Activated T-cell treated with anti-CD3 and anti-CD28 coated beads for 24 hours (primary cell): ENCODE measurements at regions not wholly inside any gene's neighbourhood (a gene's known extent, or its start where the extent isn't known, plus 50 kb on each side); places are given as distances from the start of the nearest gene placed in this dataset.

Experiments
- DNase-seq: peaks from one replicate; pipeline ENCODE4 v3.0.0-alpha.2; 2020; ENCODE audit warnings: low read depth

DNA sequence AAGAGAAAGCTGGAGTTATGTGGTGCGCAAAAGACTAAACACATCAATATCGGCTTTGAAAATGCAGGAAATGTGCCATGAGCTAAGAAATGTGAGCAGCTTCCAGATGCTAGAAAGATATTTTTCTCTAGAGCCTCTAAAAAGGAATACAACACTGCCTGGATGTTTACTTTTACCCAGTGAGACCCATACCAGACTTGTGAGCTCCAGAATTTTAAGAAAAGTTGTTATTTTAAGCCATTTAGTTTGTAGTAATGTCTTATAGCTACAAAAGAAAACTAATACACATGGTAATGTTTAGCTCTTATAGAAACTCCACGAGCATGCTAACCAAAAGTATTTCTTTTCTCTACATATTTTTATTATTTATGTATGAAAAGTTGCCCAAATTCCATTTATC lies 1389.4 kb downstream of the C4orf33 start:
- no peak for DNase-seq

DNA sequence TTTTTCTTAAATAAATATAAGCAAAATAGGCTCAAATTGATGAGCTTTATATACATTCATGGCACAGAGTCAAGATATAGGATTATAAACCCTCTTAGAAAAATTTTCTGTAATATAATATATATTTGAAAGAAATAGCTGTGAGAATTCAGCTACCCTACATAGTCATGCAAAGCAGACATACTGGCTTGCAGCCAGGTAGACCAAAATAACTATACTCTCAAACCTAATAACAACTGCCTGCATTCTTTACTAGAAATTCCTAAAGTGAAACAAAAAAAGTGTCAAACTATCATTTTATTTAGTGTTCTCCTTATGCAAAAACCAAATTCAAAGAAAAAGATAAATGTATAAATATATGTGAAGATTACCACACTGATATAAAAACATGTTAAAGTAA lies 1390.2 kb downstream of the C4orf33 start:
- DNase-seq = no peak

DNA sequence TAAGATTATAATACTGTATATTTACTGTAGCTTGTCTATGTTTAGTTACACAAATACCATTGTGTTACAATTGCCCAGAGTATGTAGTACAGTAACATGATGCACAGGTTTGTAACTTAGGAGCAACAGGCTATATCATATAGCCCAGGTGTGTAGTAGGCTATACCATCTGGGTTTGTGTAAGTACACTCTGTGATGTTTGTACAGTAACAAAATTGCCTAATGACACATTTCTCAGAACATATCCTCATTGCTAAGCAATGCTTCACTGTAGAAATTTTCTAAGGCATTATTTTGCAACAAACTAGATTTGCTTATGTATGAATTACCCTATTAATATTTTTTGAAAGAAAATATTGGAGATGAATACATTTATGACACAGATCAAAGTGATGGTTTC lies 1390.9 kb downstream of the C4orf33 start:
- no peak for DNase-seq

DNA sequence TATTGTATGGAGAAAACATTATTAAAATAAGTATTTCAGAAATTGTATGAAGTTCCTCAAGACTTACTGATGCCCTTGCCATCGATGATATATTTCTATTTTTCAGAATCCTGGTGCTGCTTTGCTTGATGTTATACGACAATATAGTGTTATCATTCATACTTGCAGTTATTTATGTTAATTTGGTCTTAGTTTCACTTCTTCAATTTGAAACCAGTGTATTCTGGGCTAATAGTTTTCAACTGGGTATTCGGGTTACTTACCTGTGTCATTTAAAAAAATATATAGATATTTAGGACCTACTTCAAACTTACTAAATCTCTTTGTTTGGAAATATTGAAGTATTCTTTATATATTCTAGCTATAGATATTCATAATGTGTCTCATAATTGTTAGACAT lies 1414.7 kb downstream of the C4orf33 start:
- no peak for DNase-seq

GRCh38 chr4:130511776-130512175 lies 1415.8 kb downstream of the C4orf33 start:
- no peak for DNase-seq

- DNase-seq = no peak
Observed at GRCh38 chr4:130524057-130524456, 1428.1 kb downstream of the C4orf33 start.

GRCh38 chr4:130530505-130530904 lies 1434.6 kb downstream of the C4orf33 start:
- no peak for DNase-seq

GRCh38 chr4:130534651-130535050 lies 1438.7 kb downstream of the C4orf33 start:
- DNase-seq = no peak

- no peak for DNase-seq
Observed at GRCh38 chr4:130542953-130543352, 1447.0 kb downstream of the C4orf33 start.

DNA sequence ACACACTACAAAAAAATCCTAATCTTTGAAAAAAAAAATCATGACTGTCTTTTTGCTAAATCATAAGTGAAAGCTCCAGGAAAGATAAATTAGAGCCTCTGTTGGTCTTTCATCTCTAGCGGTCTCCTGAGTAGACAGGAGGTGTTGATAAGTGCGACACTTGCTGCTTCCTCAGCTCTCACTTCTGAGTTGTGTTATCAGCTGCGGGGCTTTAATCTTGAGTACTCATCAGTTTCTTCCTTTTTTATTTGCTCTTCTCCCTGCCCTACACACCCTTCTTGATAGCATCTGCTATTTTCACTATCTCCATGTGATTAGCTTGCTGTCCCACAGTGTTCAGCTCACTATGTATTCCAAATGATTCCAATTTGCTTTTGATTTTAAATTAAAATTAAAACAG lies 1449.2 kb downstream of the C4orf33 start:
- DNase-seq = no peak

DNA sequence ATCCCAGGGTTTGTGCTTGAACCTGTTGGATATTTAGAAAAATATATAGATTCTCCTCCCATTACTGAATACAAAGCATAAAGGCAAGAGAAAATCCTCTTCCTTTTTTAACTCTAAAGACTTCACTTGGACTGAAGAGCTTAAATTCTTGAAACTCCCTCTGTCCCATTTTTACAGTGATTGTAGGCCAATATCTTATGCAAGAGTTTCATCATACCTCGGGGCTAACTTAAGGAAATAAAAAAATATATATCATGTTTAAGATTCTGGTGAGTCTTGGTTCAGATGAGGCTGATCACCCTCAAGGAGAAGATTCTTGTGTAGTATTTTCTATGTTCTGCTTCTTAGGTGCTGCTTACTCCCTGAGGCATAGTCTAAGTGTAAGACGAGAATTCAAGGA lies 1449.6 kb downstream of the C4orf33 start:
- DNase-seq = no peak

DNA sequence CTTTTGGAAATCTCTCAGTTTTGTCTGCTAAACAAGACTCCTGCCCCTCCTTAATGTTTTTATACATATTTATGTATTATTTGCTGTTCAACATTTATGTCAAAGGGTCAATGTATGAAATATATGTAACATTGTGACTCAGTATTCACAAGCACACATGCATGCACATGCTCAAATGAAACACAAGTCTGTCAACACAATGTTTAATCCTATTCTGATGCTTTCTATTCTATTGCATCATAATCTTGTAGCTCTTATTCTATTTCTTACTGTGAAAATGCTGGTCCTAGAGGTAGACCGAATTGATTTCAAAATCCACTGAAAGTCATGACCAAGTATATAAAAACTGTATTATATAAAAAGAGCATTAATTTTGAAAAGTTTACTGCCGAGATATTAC lies 1463.3 kb downstream of the C4orf33 start:
- no peak for DNase-seq

DNA sequence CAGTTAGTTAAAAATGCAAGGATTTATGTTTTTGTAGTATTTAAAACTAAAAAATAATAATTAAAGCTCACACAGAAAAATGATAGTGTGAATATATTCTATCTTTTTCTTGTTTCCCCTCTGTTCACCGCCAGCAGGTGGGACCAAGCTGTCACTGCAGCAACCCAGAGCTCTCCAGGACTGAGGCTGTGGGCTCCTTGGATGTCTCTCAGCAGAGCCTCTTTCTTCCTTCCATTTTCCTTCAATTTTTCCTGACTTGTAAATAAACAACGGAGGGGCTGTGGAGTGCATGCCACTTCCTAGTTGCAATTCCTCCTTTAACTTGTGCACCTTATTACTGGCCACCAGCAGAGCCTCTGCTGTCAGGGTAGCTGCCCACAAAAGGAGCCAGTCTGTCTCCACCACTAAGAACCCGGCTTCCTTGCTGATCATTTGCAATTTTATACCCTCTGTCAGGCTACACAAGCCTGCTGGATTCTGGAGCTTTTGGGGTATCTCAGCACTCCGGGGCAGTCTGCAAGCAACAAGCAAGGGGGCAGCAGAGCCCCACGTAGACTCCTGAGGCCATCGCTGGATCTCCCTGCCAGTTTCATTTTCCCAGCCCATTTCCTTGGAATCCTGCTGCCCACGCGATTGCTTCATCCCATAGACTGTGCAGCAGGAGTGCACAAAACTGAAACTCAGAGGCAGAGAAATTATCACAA lies 1467.4 kb downstream of the C4orf33 start:
- no peak for DNase-seq

DNA sequence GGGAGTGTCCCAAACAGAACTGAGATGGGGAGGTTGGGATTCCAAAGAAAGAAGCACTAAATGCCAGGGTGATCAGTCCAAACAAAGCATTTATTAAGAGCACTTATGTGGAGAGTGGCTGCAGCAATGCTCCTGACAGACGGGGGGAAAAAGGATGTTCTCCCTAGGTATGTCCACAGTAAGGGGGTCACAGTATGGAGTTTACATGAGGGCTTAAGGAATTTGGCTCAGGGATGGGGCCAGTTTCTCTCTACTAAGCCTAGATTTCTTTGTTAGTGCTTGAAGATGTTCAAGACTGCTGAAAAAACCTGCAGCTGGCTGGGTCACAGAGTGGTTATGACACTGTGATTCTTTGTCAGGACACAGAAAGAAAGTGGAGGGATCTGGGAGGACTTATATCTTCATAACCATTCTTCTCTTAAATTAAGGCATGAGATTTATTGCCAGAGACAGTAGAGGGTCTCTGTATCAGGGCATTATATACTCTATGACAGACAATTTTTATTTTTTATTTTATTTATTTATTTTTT lies 1468.0 kb downstream of the C4orf33 start:
- no peak for DNase-seq

- no peak for DNase-seq
Observed at GRCh38 chr4:130568746-130569145, 1472.8 kb downstream of the C4orf33 start.

DNA sequence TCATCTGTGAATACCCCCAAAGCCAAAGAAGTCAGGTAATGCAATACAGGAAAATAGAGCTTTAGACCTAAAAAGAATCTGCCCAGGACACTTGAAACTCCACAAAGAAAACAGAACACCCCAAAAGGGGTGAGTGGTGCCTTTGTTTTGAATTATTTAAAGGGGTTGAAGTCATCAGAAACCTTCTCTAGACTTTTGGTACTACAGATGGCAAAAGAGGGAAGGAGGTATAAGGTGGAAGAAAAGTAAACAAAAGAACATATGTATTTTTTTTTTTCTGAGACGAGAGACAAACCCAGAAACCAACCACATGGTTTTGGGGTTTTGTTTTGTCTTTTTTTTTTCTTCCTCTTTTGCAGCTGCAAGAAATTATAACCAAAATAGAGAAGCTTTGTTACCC lies 1477.8 kb downstream of the C4orf33 start:
- DNase-seq = no peak

DNA sequence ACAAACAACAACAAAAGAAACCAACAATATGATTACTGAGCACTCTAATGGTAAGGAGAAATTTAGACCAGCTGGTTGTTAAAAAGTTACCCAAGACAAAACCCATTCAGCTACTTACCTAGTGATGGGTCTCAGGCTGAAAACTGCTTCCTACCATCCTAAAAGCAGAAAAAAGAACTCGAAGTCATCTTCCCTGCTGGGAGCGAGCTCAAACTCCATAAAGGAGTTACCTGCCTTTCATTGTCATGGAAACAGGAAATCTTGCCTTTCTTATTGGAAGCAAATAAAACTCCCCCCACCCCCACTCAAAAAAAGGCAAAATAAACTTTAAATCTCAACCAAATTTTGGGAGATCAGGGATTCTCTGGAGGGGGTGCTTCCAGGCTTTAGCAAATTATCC lies 1478.3 kb downstream of the C4orf33 start:
- DNase-seq = no peak

GRCh38 chr4:130576218-130576617 lies 1480.3 kb downstream of the C4orf33 start:
- no peak for DNase-seq

DNA sequence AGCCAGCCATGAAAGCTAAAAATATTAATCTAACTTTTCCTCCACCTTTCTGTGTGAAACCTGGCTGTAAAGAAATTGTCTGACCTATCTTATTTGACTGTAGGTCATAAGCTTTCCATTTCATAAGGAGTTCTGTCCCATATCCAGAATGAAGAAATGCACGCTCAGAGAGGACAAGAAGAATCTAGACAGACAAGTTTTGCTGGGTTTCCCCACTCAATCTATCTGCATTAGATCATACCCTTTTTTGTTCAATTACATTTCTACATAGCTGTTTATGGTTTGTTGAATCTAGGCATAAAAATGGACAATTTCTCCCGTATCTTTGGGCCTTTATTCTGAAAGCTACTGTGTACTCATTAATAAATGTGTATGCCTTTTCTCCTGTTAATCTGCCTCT lies 1495.1 kb downstream of the C4orf33 start:
- DNase-seq = no peak

- no peak for DNase-seq
Observed at GRCh38 chr4:130600706-130601105, 1504.8 kb downstream of the C4orf33 start.

DNA sequence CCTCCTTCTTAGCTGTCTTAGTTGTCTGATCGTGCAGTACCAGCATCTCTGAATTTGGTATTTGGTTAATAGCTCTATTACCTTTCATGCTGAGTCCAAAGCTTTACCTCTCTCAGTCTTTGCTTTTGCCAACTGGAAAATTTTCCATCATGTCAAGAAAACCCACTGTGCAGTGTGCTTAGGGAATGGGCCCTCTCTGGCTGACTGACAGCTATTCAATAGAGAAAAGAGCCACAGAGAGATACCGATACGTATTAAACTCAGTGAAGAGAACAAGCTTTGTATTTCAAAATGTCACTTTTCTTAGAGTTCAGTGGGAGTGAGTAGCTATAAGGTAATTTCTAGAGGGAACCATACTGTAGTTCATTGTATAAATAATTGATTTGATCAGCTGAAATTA lies 1507.1 kb downstream of the C4orf33 start:
- no peak for DNase-seq

DNA sequence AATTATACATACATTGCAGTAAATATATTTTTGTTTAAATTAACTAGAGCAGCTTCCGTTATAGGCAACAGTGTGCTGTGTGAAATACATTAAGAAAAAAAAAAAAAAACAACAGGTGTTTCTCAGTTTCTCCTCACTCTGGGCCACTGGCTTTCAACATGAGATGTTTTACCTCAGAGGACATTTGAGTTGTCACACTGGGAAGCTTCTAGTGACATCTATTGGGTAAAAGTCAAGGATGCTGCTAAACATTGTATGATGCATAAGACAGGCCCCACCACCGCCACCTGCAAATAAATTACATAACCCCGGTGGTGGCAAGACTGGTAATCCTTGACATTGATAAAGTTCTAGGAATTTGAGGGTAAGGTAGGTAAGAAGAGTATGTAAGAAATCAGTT lies 1512.2 kb downstream of the C4orf33 start:
- DNase-seq = no peak

DNA sequence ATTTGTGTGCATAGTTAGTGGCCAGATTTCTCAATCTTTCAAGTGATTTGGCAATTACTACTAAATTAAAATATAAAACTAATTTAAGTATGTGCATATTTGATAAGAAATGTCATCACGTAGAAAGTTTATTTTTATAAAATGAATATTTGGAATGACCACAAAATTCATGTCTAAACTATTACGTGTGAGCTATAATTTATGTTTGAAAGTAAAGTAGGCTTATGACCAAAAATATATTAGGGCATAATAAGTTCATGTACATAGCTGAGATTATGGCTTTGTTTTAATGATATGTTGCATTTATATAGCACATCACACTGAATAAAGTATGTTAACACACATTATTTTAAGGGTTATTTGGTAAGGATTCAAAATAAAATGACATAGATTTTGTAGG lies 1532.6 kb downstream of the C4orf33 start:
- DNase-seq = no peak
